Activated T-cell treated with anti-CD3 and anti-CD28 coated beads, Interleukin-2, amount 50 U/mL, for 4 hours (primary cell): ENCODE measurements at regions not wholly inside any gene's neighbourhood (a gene's known extent, or its start where the extent isn't known, plus 50 kb on each side); places are given as distances from the start of the nearest gene placed in this dataset.

ENCODE experiments used
- ATAC-seq, 2 donors: fragments of 200-7000 bp; cut with Tn5 transposase; one replicate each; pipeline ENCODE4 v1.10.0; 2021
- DNase-seq: peaks from one replicate; pipeline ENCODE4 v3.0.0-alpha.2; 2020
- H3K27me3 Mint-ChIP-seq: one replicate; pipeline ENCODE4 v1.8.0; 2021; ENCODE audit warnings: low read depth, mixed read lengths
- H3K36me3 Mint-ChIP-seq: one replicate; pipeline ENCODE4 v1.8.0; 2022; ENCODE audit warnings: mixed read lengths; ENCODE audit not compliant: insufficient read depth
- H3K4me1 Mint-ChIP-seq: one replicate; pipeline ENCODE4 v1.8.0; 2021; ENCODE audit warnings: low read depth, mixed read lengths
- H3K4me3 Mint-ChIP-seq: one replicate; pipeline ENCODE4 v1.8.0; 2021; ENCODE audit warnings: mild to moderate bottlenecking, moderate library complexity, mixed read lengths
- H3K9me3 Mint-ChIP-seq: one replicate; pipeline ENCODE4 v1.8.0; 2021; ENCODE audit warnings: mixed read lengths

- ATAC-seq (no peak), DNase-seq (no peak)
- H3K36me3 Mint-ChIP-seq: no peaks in the 10 kb centered on the region
- H3K4me3 Mint-ChIP-seq: no peak overlapping the region
- H3K27me3 Mint-ChIP-seq: peaks cover 12% of the 10 kb centered on the region
- H3K4me1 Mint-ChIP-seq: peaks cover 5% of the 10 kb centered on the region
- peaks cover 14% of the 10 kb centered on the region for H3K9me3 Mint-ChIP-seq
Observed at GRCh38 chr1:89472253-89472652, 52.4 kb upstream of the LRRC8B start.

- peaks cover 10% of the 10 kb centered on the region for H3K27me3 Mint-ChIP-seq
- ATAC-seq (no peak), DNase-seq (no peak)
- H3K4me1 Mint-ChIP-seq: peaks cover 5% of the 10 kb centered on the region
- H3K36me3 Mint-ChIP-seq: no peaks in the 10 kb centered on the region
- peaks cover 14% of the 10 kb centered on the region for H3K9me3 Mint-ChIP-seq
- no peak overlapping the region for H3K4me3 Mint-ChIP-seq
Observed at GRCh38 chr1:89472886-89473417, 51.7 kb upstream of the LRRC8B start.
